ENCODE measurements at regions not wholly inside any gene's neighbourhood (a gene's known extent, or its start where the extent isn't known, plus 50 kb on each side); places are given as distances from the start of the nearest gene placed in this dataset.

- no TSS peak for BruUV-seq (replicated peaks)
- no peak overlapping the region for H2AFZ ChIP-seq
- no peaks in the 10 kb centered on the region for H3K4me1 ChIP-seq (replicated peaks; ENCODE audit: insufficient read depth)
- no peaks in the 10 kb centered on the region for H3F3A ChIP-seq (ENCODE audit: insufficient read depth, low read depth)
- no peaks in the 10 kb centered on the region for H3K36me3 ChIP-seq (ENCODE audit: low read depth)
- no peaks in the 10 kb centered on the region for H3K9me3 ChIP-seq (ENCODE audit: insufficient read depth, low read depth)
- no peak overlapping the region for H3K27ac ChIP-seq
- H4K20me1 ChIP-seq (ENCODE audit: insufficient read depth) = no peaks in the 10 kb centered on the region
- H3K9me2 ChIP-seq (ENCODE audit: insufficient read depth) = no peaks in the 10 kb centered on the region
- DNase-seq = no peak
- no peaks in the 10 kb centered on the region for H3K27me3 ChIP-seq (ENCODE audit: insufficient read depth, low read depth)
- no peak overlapping the region for H3K4me3 ChIP-seq
- ChIA-PET CTCF (interaction anchor here (0.6 kb wide), 1 partner anchor 499 kb away, joined by 3 read pairs; no protein-coding TSS in a partner anchor), POLR2A (ENCODE audit: unreplicated experiment) (no interaction called here)
- H3K79me2 ChIP-seq (ENCODE audit: low read depth) = no peaks in the 10 kb centered on the region
- H3K4me2 ChIP-seq = no peak overlapping the region
- TF ChIP-seq CTCF (conservative IDR thresholded peaks at IDR 0.05) (no peak), EZH2 (IDR thresholded peaks at IDR 0.05; ENCODE audit: low read depth) (no peak)
- intact Hi-C loops (cut with micrococcal nuclease; ENCODE audit: unreplicated experiment) = no loop called here
Observed at GRCh38 chr5:130272837-130273236, 368.6 kb downstream of the CHSY3 start.

GRCh38 chr5:130270786-130271185 lies 366.5 kb downstream of the CHSY3 start:
- Histone ChIP-seq H3K9me2 (ENCODE audit: insufficient read depth) (no peaks in the 10 kb centered on the region), H3K4me2 (no peak overlapping the region), H3K4me1 (replicated peaks; ENCODE audit: insufficient read depth) (no peaks in the 10 kb centered on the region), H4K20me1 (ENCODE audit: insufficient read depth) (no peaks in the 10 kb centered on the region), H3K79me2 (ENCODE audit: low read depth) (no peaks in the 10 kb centered on the region), H3K4me3 (no peak overlapping the region), H3K36me3 (ENCODE audit: low read depth) (no peaks in the 10 kb centered on the region), H2AFZ (no peak overlapping the region), H3K9me3 (ENCODE audit: insufficient read depth, low read depth) (no peaks in the 10 kb centered on the region), H3K27me3 (ENCODE audit: insufficient read depth, low read depth) (no peaks in the 10 kb centered on the region), H3F3A (ENCODE audit: insufficient read depth, low read depth) (no peaks in the 10 kb centered on the region), H3K27ac (no peak overlapping the region)
- no TSS peak for BruUV-seq (replicated peaks)
- DNase-seq = no peak
- POLR2A ChIA-PET (ENCODE audit: unreplicated experiment) = no interaction called here
- intact Hi-C loops (cut with micrococcal nuclease; ENCODE audit: unreplicated experiment) = no loop called here
- no peak for TF ChIP-seq CTCF (conservative IDR thresholded peaks at IDR 0.05)
- no peak for TF ChIP-seq EZH2 (IDR thresholded peaks at IDR 0.05; ENCODE audit: low read depth)
- CTCF ChIA-PET = no interaction called here

DNA sequence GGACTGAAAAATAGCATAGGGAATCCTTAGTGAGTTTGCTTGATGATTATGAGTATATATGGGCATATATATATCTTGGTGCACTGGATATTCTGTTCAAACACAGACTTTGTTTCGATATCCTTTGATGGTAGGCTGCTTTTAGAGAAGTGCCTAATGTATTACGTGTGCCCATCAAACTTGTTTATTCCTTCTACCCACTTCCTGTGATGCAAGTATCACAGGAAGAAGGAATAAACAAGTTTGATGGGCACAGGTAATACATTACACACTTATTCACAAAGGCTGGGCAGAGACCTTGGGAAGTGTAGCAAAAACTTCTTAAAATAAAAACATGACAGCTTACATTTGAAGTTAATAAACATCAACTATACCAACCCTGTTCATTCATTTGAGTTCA lies 364.2 kb downstream of the CHSY3 start:
- POLR2A ChIA-PET (ENCODE audit: unreplicated experiment) = no interaction called here
- DNase-seq = no peak
- BruUV-seq (replicated peaks) = no TSS peak
- Histone ChIP-seq H3K4me3 (no peak overlapping the region), H3K27ac (no peak overlapping the region), H2AFZ (no peak overlapping the region), H3K4me1 (replicated peaks; ENCODE audit: insufficient read depth) (no peaks in the 10 kb centered on the region), H3K9me3 (ENCODE audit: insufficient read depth, low read depth) (no peaks in the 10 kb centered on the region), H3K79me2 (ENCODE audit: low read depth) (no peaks in the 10 kb centered on the region), H3K27me3 (ENCODE audit: insufficient read depth, low read depth) (no peaks in the 10 kb centered on the region), H4K20me1 (ENCODE audit: insufficient read depth) (no peaks in the 10 kb centered on the region), H3K36me3 (ENCODE audit: low read depth) (no peaks in the 10 kb centered on the region), H3K9me2 (ENCODE audit: insufficient read depth) (no peaks in the 10 kb centered on the region), H3K4me2 (no peak overlapping the region), H3F3A (ENCODE audit: insufficient read depth, low read depth) (no peaks in the 10 kb centered on the region)
- CTCF ChIA-PET = no interaction called here
- intact Hi-C loops (cut with micrococcal nuclease; ENCODE audit: unreplicated experiment) = no loop called here
- TF ChIP-seq CTCF (conservative IDR thresholded peaks at IDR 0.05) (no peak), EZH2 (IDR thresholded peaks at IDR 0.05; ENCODE audit: low read depth) (no peak)
